HepG2 (cell line): ENCODE measurements at regions not wholly inside any gene's neighbourhood (a gene's known extent, or its start where the extent isn't known, plus 50 kb on each side); places are given as distances from the start of the nearest gene placed in this dataset.

ENCODE experiments used
- CREB1 ChIP-seq, 2 experiments: fragments of 450-650 bp in 1 of 2; IDR thresholded peaks; 2 replicates each; pipeline ENCODE4 v1.6.1; 2016 to 2017; ENCODE audit warnings: control low read depth in 1 of 2, mild to moderate bottlenecking in 1 of 2, missing compliant biosample characterization in 1 of 2, missing genetic modification characterization in 1 of 2
- HDAC2 ChIP-seq: sonication (generic); formaldehyde crosslinking; IDR thresholded peaks from 2 replicates; pipeline ENCODE4 v1.4.0; 2020; ENCODE audit warnings: missing genetic modification reagents
- HNRNPK ChIP-seq: fragments of 200-400 bp; formaldehyde crosslinking; IDR thresholded peaks from 2 replicates; pipeline ENCODE4 v1.6.1; 2018; ENCODE audit warnings: low read length, low read depth, moderate library complexity, mild to moderate bottlenecking; ENCODE audit not compliant: poor library complexity, severe bottlenecking
- POLR2A ChIP-seq, 2 experiments: IDR thresholded peaks; 2 replicates each; pipeline ENCODE4 v1.6.1; 2011; ENCODE audit warnings: low read depth in 2 of 2, low read length in 2 of 2, mild to moderate bottlenecking in 1 of 2, moderate library complexity in 1 of 2; ENCODE audit not compliant: insufficient read depth in 1 of 2
- RBAK ChIP-seq: sonication (generic); formaldehyde crosslinking; IDR thresholded peaks from 2 replicates; pipeline ENCODE4 v1.5.1; 2020; ENCODE audit warnings: mild to moderate bottlenecking, missing genetic modification reagents
- ZNF83 ChIP-seq: sonication (generic); formaldehyde crosslinking; IDR thresholded peaks from 2 replicates; pipeline ENCODE4 v1.4.0; 2020; ENCODE audit warnings: missing genetic modification reagents, mild to moderate bottlenecking, borderline replicate concordance
- TF ChIP-seq, protein P1 (sequence below): sonication (generic); formaldehyde crosslinking; IDR thresholded peaks from 2 replicates; pipeline ENCODE4 v1.5.0; 2020; ENCODE audit warnings: mild to moderate bottlenecking, missing genetic modification reagents, moderate library complexity
- TF ChIP-seq, protein P2 (sequence below): IDR thresholded peaks from 2 replicates; pipeline ENCODE4 v1.6.1; 2012; ENCODE audit warnings: inconsistent platforms
- TF ChIP-seq, protein P3 (sequence below): sonication (generic); formaldehyde crosslinking; IDR thresholded peaks from one replicate; pipeline ENCODE4 v1.5.1; 2020; ENCODE audit warnings: mild to moderate bottlenecking, missing genetic modification reagents; ENCODE audit errors: not compliant biosample characterization

DNA sequence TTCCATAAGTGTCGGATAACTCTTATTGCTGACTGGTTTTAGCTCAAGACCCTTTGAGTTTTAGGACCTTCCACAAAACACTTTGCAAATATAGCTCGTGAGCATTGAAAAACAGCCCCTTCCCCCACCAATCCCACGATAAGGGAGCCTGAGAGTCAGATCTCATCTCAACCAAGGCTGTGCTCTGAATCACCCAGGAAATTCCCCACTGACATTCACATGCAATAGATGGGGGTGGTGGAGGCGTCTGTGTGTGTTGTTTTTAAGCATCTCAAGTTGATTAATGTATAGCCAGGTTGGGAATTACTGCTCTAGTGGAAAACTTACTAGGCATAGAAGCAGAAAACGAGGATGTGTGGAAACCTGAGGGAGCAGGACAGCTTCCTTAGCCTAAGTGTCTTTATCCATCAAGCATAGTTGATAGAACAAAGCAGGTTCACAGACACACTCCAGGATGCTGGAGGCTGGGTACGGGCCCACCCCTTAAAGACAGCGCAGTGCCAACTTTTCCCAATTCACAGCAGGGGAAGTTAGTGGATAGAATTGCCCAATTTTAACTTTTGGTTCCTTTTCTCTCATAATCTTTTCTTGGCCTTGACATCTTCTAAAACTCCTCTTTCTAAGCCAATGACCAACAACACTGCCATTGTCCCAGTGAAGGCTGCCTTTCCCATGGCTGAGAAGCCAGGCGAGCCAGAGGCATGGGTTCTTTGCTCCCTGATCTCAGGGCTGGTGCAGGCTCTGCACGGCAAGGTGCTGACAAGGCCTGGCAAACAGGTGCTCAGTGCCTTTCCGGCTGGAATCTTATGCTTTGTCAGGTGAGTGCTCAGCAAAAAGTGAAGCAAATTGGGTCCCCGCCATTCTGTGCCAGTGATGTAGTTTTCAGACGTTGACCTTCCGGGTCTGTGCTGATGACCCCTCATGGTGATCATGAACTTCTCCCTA lies 98.5 kb upstream of the INSIG1 start:
- TF ChIP-seq POLR2A (IDR thresholded peaks at IDR 0.05; ENCODE audit: insufficient read depth in 1 of 2, low read depth in 2 of 2, low read length in 2 of 2): no peak
- TF ChIP-seq ZNF83: no peak
- no peak for TF ChIP-seq HNRNPK
- TF ChIP-seq, protein P1, sequence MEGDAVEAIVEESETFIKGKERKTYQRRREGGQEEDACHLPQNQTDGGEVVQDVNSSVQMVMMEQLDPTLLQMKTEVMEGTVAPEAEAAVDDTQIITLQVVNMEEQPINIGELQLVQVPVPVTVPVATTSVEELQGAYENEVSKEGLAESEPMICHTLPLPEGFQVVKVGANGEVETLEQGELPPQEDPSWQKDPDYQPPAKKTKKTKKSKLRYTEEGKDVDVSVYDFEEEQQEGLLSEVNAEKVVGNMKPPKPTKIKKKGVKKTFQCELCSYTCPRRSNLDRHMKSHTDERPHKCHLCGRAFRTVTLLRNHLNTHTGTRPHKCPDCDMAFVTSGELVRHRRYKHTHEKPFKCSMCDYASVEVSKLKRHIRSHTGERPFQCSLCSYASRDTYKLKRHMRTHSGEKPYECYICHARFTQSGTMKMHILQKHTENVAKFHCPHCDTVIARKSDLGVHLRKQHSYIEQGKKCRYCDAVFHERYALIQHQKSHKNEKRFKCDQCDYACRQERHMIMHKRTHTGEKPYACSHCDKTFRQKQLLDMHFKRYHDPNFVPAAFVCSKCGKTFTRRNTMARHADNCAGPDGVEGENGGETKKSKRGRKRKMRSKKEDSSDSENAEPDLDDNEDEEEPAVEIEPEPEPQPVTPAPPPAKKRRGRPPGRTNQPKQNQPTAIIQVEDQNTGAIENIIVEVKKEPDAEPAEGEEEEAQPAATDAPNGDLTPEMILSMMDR (CRISPR knock-in tag): no peak
- TF ChIP-seq RBAK (CRISPR knock-in tag): no peak
- no peak for TF ChIP-seq CREB1 (IDR thresholded peaks at IDR 0.05)
- TF ChIP-seq CREB1 (CRISPR knock-in tag; IDR thresholded peaks at IDR 0.05): no peak
- TF ChIP-seq, protein P2, sequence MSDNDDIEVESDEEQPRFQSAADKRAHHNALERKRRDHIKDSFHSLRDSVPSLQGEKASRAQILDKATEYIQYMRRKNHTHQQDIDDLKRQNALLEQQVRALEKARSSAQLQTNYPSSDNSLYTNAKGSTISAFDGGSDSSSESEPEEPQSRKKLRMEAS: no peak
- no peak for TF ChIP-seq HDAC2 (CRISPR knock-in tag)
- TF ChIP-seq, protein P3, sequence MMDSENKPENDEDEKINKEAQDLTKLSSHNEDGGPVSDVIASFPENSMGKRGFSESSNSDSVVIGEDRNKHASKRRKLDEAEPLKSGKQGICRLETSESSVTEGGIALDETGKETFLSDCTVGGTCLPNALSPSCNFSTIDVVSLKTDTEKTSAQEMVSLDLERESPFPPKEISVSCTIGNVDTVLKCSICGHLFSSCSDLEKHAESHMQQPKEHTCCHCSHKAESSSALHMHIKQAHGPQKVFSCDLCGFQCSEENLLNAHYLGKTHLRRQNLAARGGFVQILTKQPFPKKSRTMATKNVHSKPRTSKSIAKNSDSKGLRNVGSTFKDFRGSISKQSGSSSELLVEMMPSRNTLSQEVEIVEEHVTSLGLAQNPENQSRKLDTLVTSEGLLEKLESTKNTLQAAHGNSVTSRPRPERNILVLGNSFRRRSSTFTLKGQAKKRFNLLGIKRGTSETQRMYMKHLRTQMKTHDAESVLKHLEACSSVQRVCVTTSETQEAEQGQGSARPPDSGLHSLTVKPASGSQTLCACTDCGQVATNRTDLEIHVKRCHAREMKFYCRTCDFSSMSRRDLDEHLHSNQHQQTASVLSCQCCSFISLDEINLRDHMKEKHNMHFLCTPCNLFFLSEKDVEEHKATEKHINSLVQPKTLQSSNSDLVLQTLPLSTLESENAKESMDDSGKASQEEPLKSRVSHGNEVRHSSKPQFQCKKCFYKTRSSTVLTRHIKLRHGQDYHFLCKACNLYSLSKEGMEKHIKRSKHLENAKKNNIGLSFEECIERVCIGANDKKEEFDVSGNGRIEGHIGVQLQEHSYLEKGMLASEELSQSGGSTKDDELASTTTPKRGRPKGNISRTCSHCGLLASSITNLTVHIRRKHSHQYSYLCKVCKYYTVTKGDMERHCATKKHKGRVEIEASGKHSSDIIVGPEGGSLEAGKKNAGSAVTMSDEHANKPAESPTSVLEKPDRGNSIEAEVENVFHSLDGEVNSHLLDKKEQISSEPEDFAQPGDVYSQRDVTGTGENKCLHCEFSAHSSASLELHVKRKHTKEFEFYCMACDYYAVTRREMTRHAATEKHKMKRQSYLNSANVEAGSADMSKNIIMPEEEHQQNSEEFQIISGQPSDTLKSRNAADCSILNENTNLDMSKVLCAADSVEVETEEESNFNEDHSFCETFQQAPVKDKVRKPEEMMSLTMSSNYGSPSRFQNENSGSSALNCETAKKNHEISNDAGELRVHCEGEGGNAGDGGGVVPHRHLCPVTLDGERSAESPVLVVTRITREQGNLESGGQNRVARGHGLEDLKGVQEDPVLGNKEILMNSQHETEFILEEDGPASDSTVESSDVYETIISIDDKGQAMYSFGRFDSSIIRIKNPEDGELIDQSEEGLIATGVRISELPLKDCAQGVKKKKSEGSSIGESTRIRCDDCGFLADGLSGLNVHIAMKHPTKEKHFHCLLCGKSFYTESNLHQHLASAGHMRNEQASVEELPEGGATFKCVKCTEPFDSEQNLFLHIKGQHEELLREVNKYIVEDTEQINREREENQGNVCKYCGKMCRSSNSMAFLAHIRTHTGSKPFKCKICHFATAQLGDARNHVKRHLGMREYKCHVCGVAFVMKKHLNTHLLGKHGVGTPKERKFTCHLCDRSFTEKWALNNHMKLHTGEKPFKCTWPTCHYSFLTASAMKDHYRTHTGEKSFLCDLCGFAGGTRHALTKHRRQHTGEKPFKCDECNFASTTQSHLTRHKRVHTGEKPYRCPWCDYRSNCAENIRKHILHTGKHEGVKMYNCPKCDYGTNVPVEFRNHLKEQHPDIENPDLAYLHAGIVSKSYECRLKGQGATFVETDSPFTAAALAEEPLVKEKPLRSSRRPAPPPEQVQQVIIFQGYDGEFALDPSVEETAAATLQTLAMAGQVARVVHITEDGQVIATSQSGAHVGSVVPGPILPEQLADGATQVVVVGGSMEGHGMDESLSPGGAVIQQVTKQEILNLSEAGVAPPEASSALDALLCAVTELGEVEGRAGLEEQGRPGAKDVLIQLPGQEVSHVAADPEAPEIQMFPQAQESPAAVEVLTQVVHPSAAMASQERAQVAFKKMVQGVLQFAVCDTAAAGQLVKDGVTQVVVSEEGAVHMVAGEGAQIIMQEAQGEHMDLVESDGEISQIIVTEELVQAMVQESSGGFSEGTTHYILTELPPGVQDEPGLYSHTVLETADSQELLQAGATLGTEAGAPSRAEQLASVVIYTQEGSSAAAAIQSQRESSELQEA: no peak
